ENCODE measurements at regions not wholly inside any gene's neighbourhood (a gene's known extent, or its start where the extent isn't known, plus 50 kb on each side); places are given as distances from the start of the nearest gene placed in this dataset.

DNA sequence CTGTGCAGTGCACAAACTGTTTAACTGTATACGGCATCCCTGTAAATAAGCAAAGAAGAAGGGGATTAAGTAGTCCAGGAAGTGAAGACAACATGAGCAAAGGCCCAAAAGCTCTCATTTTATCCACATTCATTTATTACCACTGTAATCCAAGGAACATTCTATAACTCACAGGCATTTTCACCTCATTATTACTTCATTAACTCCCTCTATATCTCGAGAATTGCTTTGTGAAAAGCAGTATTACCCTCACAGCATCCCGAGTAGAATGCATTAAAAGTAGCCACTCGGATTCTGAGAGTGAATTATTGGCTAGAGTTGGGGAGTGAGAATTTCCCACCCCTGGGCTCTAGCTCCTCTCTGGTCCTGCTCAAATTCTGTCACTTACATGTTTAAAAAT lies 51.0 kb upstream of the CHCHD3 start:
- Mint-ChIP-seq H3K36me3 (no peaks in the 10 kb centered on the region), H3K9me3 (peaks cover 2 to 12% (median 9%) of the 10 kb centered on the region in 7 donors), H3K27me3 (ENCODE audit: low read depth in 3 of 3) (peaks cover 2 to 6% (median 4%) of the 10 kb centered on the region in 3 donors), H3K4me1 (no peaks in the 10 kb centered on the region), H3K4me3 (no peak overlapping the region), H3K27ac (no peak overlapping the region)
- H2AFZ ChIP-seq (ENCODE audit: insufficient read depth, low read depth, low read length, poor library complexity, severe bottlenecking) = no peak overlapping the region
- no CpG with 5 or more reads among the region's 4 CpGs for WGBS (ENCODE audit: insufficient coverage)
- no peaks in the 10 kb centered on the region for H3K36me3 ChIP-seq (replicated peaks in 1 of 2; ENCODE audit: control insufficient read depth in 1 of 2, insufficient read depth in 2 of 2, low read length in 2 of 2)
- H3K27me3 ChIP-seq (ENCODE audit: control insufficient read depth in 2 of 2, insufficient read depth in 2 of 2, low read length in 2 of 2) = no peaks in the 10 kb centered on the region
- H3K9me3 ChIP-seq (replicated peaks in 1 of 2; ENCODE audit: control insufficient read depth in 1 of 2, insufficient read depth in 1 of 2, low read length in 2 of 2) = no peaks in the 10 kb centered on the region
- H3K9ac ChIP-seq (ENCODE audit: insufficient read depth, low read length, poor library complexity, severe bottlenecking) = no peak overlapping the region
- no peak overlapping the region for H3K4me2 ChIP-seq (replicated peaks; ENCODE audit: extremely low read depth, low read length, poor library complexity, severe bottlenecking)
- H3K27ac ChIP-seq (ENCODE audit: low read depth in 1 of 2, low read length in 2 of 2) = no peak overlapping the region
- no peaks in the 10 kb centered on the region for H4K20me1 ChIP-seq (ENCODE audit: insufficient read depth, low read length)
- H3K4me1 ChIP-seq (ENCODE audit: control insufficient read depth in 1 of 2, insufficient read depth in 2 of 2, low read length in 2 of 2) = no peaks in the 10 kb centered on the region
- intact Hi-C loops (cut with micrococcal nuclease) = no loop called here
- no peak for TF ChIP-seq CTCF (IDR thresholded peaks at IDR 0.05)
- H3K4me3 ChIP-seq (replicated peaks in 1 of 3; ENCODE audit: low read depth in 2 of 3, low read length in 3 of 3) = no peak overlapping the region
- no peaks in the 10 kb centered on the region for H3K79me2 ChIP-seq (ENCODE audit: insufficient read depth, low read length)
- no peak for DNase-seq

DNA sequence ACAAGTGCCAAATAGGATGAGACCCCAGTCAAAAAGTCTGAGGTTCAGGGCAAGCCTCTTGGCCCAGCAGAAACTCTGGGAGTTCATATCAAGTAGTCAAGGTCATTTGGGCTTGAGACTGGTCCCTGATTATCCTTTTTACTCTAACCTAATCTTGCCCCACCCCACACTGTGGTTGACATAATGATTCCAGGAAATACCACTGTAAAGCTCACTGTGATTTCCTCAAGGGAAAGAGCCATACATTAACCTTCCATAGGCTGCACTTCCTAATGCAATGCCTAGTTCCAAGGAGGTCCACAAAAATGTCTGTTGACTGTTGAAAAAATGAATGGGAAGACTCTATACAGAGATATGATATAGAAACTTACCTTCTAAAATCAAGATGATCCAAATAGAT lies 52.9 kb upstream of the CHCHD3 start:
- intact Hi-C loops (cut with micrococcal nuclease) = no loop called here
- no peaks in the 10 kb centered on the region for H3K36me3 Mint-ChIP-seq
- no peaks in the 10 kb centered on the region for H3K27me3 ChIP-seq (ENCODE audit: control insufficient read depth in 2 of 2, insufficient read depth in 2 of 2, low read length in 2 of 2)

More for the DNA sequence above, 52.9 kb upstream of the CHCHD3 start:
- Histone ChIP-seq H3K9me3 (replicated peaks in 1 of 2; ENCODE audit: control insufficient read depth in 1 of 2, insufficient read depth in 1 of 2, low read length in 2 of 2) (no peaks in the 10 kb centered on the region), H3K27ac (ENCODE audit: low read depth in 1 of 2, low read length in 2 of 2) (no peak overlapping the region), H3K36me3 (replicated peaks in 1 of 2; ENCODE audit: control insufficient read depth in 1 of 2, insufficient read depth in 2 of 2, low read length in 2 of 2) (no peaks in the 10 kb centered on the region), H3K9ac (ENCODE audit: insufficient read depth, low read length, poor library complexity, severe bottlenecking) (no peak overlapping the region), H3K4me1 (ENCODE audit: control insufficient read depth in 1 of 2, insufficient read depth in 2 of 2, low read length in 2 of 2) (no peaks in the 10 kb centered on the region), H2AFZ (ENCODE audit: insufficient read depth, low read depth, low read length, poor library complexity, severe bottlenecking) (no peak overlapping the region), H3K79me2 (ENCODE audit: insufficient read depth, low read length) (no peaks in the 10 kb centered on the region), H3K4me3 (replicated peaks in 1 of 3; ENCODE audit: low read depth in 2 of 3, low read length in 3 of 3) (no peak overlapping the region), H4K20me1 (ENCODE audit: insufficient read depth, low read length) (no peaks in the 10 kb centered on the region), H3K4me2 (replicated peaks; ENCODE audit: extremely low read depth, low read length, poor library complexity, severe bottlenecking) (no peak overlapping the region)
- Mint-ChIP-seq H3K4me3 (no peak overlapping the region), H3K4me1 (no peaks in the 10 kb centered on the region), H3K9me3 (peaks cover 2 to 9% (median 7%) of the 10 kb centered on the region in 7 donors), H3K27me3 (ENCODE audit: low read depth in 3 of 3) (peaks cover 0 to 6% (median 4%) of the 10 kb centered on the region in 3 donors), H3K27ac (no peak overlapping the region)
- TF ChIP-seq CTCF (IDR thresholded peaks at IDR 0.05) = no peak
- no peak for DNase-seq
